Transverse colon (tissue), 3 donors: ENCODE measurements at regions not wholly inside any gene's neighbourhood (a gene's known extent, or its start where the extent isn't known, plus 50 kb on each side); places are given as distances from the start of the nearest gene placed in this dataset.

Source experiments
- POLR2A ChIP-seq: fragments of 450-650 bp; IDR thresholded peaks from one replicate; pipeline ENCODE4 v1.6.1; 2016; ENCODE audit warnings: antibody characterized with exemption, mild to moderate bottlenecking, moderate library complexity
- TF ChIP-seq, protein P1 (sequence below), 5 experiments: fragments of 200-600 bp in 3 of 5; fragments of 450-650 bp in 2 of 5; sonication (generic) in 3 of 5; IDR thresholded peaks; 1 replicate in 2 of 5; 2 replicates in 3 of 5; pipeline ENCODE4 v1.5.1; 2016 to 2017; ENCODE audit warnings: antibody characterized with exemption in 5 of 5, inconsistent platforms in 3 of 5, mild to moderate bottlenecking in 2 of 5, moderate library complexity in 1 of 5

- no peak for TF ChIP-seq POLR2A
- TF ChIP-seq, protein P1, sequence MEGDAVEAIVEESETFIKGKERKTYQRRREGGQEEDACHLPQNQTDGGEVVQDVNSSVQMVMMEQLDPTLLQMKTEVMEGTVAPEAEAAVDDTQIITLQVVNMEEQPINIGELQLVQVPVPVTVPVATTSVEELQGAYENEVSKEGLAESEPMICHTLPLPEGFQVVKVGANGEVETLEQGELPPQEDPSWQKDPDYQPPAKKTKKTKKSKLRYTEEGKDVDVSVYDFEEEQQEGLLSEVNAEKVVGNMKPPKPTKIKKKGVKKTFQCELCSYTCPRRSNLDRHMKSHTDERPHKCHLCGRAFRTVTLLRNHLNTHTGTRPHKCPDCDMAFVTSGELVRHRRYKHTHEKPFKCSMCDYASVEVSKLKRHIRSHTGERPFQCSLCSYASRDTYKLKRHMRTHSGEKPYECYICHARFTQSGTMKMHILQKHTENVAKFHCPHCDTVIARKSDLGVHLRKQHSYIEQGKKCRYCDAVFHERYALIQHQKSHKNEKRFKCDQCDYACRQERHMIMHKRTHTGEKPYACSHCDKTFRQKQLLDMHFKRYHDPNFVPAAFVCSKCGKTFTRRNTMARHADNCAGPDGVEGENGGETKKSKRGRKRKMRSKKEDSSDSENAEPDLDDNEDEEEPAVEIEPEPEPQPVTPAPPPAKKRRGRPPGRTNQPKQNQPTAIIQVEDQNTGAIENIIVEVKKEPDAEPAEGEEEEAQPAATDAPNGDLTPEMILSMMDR (IDR thresholded peaks at IDR 0.05) = no peak
These were observed 134.5 kb downstream of the C9orf152 start for GRCh38 chr9:110073356-110073905.
